DMS53 treated with DMSO at 0.1 percent for 48 hours (cell line): ENCODE measurements at regions not wholly inside any gene's neighbourhood (a gene's known extent, or its start where the extent isn't known, plus 50 kb on each side); places are given as distances from the start of the nearest gene placed in this dataset.
"Not testable (repeated sequence)": the region's sequence is repeated elsewhere in the genome, so short reads cannot be mapped to it uniquely, and the experiment has no call there.

ENCODE experiments used
- DNase-seq: peaks from one replicate; lab custom pipeline; 2025; ENCODE audit not compliant: unreplicated experiment; lab: John Stamatoyannopoulos, UW

DNA sequence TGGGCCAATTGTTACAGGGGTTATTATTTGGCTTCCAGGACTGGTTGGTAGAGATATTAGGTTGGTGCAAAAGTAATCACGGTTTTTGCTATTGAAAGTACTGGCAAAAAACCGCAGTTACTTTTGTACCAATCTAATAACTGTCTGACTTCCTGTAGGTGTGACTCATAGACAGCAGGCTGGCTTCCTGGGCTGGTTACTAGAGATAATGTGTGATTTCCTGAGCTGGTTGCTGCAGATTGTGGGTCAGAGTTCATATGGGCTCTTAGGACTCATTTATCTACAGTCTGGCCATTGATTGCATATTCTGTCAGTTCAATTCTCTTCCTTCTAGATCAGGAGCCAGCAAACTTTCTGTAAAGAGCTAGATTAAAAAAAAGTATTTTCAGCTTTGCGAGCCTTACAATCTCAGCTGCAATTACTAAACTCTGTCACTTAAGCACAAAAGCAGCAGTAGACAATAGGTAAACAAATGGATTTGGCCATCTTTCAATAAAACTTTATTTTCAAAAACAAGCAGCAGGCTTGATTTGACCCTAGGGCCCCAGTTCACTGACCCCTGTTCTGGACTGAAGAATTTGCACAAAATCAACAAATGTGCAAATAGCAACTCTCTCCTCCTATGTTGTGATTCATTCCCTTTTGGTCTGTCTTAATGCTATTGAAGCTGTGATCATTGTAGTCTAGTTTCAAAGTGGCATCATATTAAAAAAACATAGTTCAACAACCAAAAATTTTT is 50.8 kb upstream of the BOD1L1 start:
- no peak for DNase-seq

- DNase-seq: no peak
Measured at GRCh38 chr4:13681570-13681969, 54.0 kb upstream of the BOD1L1 start.

GRCh38 chr4:13694256-13694655 is 66.7 kb upstream of the BOD1L1 start:
- no peak for DNase-seq

- no peak for DNase-seq
Measured at GRCh38 chr4:13698296-13698695, 70.8 kb upstream of the BOD1L1 start.

GRCh38 chr4:13700021-13700857 is 72.7 kb upstream of the BOD1L1 start:
- DNase-seq: no peak

- DNase-seq: not testable (repeated sequence)
Measured at GRCh38 chr4:13700858-13701140, 73.3 kb upstream of the BOD1L1 start.

DNA sequence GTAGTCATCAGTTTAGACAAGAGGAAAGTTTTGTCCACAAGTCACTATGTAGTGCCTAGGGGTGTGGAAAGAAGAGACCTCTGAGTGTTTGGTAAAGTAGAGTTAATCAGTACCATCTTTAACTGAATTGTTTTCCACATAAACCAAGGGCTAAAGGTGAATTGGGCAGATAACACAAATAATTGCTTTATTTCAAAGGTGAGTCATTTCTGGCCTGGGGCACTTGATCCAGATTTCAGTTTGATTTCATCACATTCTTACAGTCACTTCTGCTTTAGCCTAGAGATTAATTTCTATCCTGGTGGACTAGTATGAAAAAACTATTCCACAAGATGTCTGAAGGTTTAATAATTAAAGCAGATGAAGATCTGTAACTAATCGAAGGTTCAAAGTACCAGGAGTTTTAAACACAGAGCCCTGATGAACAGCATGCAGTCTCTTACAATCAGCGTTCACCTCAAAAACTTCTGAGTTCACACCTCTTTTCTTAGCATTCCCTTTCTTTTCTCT is 74.5 kb upstream of the BOD1L1 start:
- peak; percentile 17 for DNase-seq

GRCh38 chr4:13703096-13703495 is 75.6 kb upstream of the BOD1L1 start:
- no peak for DNase-seq

DNA sequence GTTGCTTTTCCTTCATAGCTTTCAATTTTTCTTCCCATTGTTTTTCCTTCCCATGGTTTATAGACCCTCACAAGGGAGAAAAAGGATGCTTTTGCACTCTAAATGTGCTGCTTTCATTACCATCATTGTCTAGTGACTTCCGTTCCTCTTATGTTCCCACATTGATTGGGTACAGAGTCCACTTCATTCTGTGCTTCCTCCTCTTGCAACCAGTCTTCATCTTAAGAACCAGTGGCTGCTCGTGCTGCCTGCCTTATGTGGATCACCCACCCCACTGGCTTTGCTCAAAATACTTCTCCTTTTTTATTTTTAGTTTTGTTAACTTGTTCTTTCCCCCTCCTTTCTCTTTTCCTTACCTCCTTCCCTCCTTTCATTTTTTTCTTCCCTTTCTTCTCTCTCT is 76.5 kb upstream of the BOD1L1 start:
- no peak for DNase-seq

- DNase-seq: no peak
Measured at GRCh38 chr4:13704761-13705160, 77.2 kb upstream of the BOD1L1 start.

GRCh38 chr4:13705521-13706041 is 78.1 kb upstream of the BOD1L1 start:
- DNase-seq: peak; percentile 99

- peak; percentile 53 for DNase-seq
Measured at GRCh38 chr4:13706120-13706519, 78.6 kb upstream of the BOD1L1 start.

- no peak for DNase-seq
Measured at GRCh38 chr4:13706716-13707115, 79.2 kb upstream of the BOD1L1 start.

DNA sequence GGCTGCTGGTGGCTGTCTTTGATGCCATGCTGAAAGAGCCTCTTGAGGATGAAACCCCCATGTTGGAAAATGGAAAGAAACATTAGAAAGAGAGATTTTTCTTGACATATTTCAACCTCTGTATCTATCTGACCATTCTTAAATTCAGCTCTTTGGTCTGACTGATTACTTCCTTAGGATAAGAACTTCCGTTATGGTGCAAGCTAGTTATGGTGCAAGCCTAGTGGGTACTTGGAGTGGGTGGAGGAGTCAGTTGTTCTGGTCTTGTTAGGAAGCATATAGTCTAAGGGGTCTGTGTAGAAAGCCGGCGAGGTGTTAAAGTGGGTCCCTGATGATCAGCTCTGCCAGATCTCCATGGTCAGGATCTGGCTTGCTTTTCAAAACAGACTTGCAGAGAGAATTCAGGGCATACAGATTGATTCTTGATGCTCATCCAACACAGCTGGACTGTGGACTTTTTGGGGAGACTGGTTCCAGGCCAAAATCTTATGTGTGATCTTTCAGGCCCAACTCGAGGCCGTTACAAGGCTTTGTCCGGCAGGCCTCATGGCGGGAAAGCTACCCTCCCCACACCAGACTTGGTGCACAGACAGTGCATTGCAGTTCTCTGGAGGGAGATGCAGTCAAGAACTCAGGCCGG is 82.8 kb upstream of the BOD1L1 start:
- DNase-seq: no peak

DNA sequence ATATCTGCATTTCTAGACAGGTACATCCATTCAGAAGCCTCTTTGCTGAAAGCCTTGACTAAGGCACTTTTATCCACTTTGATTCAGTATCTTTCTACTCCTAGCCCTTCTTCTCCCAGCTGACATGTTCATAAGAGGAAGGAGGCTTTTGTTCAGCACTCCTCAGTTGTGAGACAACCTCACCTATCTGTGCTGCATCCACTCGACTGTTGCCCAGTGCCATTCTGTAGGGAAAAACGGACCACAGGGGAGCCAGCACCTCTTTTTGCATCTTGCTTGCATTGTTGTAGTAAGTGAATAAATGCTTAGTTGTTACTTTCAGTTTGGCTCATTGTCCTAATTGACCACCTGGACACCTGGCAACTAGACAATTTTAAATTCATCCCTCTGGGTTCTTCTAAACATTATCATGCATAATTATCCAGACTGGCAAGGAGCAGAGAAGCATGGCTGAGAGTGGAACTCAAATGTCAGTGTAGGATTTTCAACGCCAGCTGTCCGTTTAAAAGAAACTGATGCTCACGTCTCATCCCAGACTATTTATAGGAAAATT is 83.8 kb upstream of the BOD1L1 start:
- no peak for DNase-seq

DNA sequence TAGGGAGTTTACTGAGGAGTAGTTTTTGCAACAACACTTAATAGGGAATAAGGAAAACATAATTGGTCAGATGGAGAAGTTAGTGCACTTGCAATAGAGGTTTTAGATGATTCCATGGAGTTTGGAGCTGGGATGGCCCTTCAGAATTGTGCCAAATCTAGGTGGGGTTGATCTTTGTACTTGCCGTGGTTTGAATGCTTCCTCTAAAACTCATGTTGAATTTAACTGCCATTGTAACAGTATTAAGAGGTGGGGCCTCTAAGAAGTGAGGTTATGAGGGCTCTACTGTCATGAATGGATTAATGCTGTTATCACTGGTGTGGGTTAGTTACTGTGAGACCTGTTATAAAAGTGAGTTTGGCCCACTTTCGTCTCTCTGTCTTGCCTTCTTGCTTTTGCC is 94.4 kb upstream of the BOD1L1 start:
- no peak for DNase-seq

DNA sequence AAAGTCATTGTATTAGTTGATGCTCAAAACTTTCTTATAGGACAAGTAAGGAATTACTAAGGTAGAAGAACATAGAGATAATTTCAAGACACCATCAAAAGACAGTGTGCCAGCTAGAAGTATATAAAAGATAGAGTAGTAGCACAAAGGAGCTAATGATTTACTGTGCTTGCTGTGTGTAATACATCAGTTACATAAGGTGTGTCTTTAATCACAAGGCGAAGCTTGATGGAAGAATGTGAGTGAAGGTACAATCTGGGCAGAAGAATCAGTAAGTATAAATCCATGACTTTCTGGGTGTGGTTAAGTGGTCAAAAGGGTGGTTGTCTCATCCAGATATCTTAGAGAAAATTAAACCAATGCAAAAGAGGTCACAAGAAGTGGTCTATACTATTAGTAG is 95.1 kb upstream of the BOD1L1 start:
- no peak for DNase-seq

DNA sequence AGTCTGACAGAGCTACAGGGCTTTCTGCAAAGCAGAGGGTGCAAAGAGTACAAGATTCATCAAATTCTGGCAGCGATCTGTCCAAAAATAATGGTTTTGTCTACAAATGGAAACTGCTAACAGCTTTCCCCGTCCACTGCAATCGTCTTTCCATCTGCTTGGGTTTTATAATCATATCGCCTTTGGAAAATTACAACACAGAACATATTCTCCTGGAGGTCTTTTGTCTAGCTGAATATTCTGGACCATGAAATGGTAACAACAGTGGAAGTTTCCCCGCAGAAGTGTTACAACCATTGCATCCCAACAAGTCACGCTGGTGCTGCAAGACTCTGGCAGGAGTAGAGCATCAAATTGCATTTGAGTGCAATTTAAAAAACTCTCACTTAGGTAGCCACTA is 101.2 kb upstream of the BOD1L1 start:
- no peak for DNase-seq

DNA sequence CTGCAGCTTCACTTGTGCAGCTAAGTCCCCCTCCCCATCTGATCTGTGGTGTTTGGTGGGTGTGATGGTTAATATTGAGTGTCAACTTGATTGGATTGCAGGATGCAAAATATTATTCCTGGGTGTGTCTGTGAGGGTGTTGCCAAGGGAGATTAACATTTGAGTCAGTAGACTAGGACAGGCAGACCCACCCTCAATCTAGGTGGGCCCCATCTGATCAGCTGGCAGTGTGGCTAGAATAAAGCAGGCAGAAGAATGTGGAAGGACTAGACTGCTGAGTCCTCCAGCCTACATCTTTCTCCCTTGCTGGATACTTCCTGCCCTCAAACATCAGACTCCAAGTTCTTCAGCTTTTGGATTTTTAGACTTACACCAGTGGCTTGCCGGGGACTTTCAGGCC is 103.5 kb upstream of the BOD1L1 start:
- no peak for DNase-seq

DNA sequence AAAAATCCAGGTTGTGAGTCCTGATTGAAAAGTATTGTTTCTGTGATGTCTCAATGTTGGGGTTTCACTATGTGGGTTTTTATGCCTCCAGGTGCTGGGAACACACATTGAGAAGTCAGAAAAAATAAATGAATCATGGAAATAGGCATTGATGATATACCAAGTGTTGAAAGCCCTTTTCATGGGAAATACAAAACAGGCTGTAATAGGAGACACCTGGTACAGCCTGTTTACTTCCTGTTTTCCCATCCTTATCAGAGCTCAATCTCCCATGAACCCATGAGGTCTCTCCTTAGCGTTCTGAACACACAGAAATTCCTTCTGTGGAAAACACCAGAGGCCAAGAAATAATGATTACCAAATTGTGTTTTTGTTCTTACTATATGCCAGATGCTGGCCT is 106.3 kb upstream of the BOD1L1 start:
- DNase-seq: peak; percentile 9

DNA sequence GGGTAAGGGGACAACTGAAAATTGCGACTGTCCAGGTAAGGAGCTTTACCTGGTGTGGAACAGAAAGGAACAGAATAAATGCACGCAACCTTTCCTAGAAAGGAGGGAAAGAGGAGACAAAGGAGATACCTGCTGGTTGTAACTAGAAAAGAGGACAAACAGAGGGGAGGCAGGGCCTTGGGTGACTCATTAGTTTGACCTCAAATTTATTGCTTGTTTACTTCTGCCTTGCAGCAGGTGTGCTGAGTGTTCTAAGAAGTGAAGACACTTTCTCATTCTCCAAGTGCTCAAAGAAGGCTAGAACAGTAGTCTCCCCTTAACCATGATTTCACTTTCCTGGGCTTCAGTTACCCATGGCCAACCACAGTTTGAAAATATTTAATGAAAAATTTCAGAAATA is 123.1 kb upstream of the BOD1L1 start:
- peak; percentile 90 for DNase-seq
